HUES6 (cell line): ENCODE measurements at regions not wholly inside any gene's neighbourhood (a gene's known extent, or its start where the extent isn't known, plus 50 kb on each side); places are given as distances from the start of the nearest gene placed in this dataset.

Source experiments
- H3K27ac ChIP-seq: 2 replicates; pipeline ENCODE4 v1.7.0; 2013; ENCODE audit warnings: low read depth, mild to moderate bottlenecking, low read length, inconsistent platforms
- H3K27me3 ChIP-seq: 2 replicates; pipeline ENCODE4 v1.6.1; 2013; ENCODE audit warnings: low read length; ENCODE audit not compliant: control insufficient read depth, insufficient read depth
- H3K36me3 ChIP-seq: 2 replicates; pipeline ENCODE4 v1.6.1; 2013; ENCODE audit warnings: low read length; ENCODE audit not compliant: control insufficient read depth, insufficient read depth
- H3K4me1 ChIP-seq: 2 replicates; pipeline ENCODE4 v1.6.1; 2013; ENCODE audit warnings: low read length; ENCODE audit not compliant: control insufficient read depth, insufficient read depth
- H3K4me3 ChIP-seq: 2 replicates; pipeline ENCODE4 v1.5.1; 2013; ENCODE audit warnings: low read depth, low read length
- H3K9ac ChIP-seq: one replicate; pipeline ENCODE4 v1.6.1; 2013; ENCODE audit warnings: mild to moderate bottlenecking, low read length
- H3K9me3 ChIP-seq: 2 replicates; pipeline ENCODE4 v1.6.1; 2013; ENCODE audit warnings: low read depth, low read length; ENCODE audit not compliant: control insufficient read depth, insufficient read depth

DNA sequence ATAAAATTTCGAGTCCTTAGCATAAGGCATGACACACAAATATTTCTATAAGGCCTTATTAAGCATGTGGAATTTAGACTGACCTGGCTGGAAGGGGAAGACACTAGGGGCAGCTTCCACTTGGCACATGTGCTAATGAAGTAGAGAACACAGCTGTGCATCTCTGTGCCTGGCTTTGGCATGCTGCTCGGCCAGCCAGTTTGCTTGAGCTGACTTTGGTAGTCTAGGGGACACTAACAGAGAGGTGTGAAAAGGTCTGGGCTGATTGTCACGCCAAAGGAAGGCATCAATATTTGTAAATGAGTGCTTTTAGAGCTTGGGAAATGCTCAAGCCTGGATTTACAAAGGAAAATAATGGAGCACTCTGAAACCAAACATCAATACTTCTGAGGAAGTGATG, 723.7 kb downstream of the PRELID2 start:
- no peaks in the 10 kb centered on the region for H3K27me3 ChIP-seq
- no peak overlapping the region for H3K27ac ChIP-seq
- H3K4me3 ChIP-seq, result no peak overlapping the region
- no peak overlapping the region for H3K9ac ChIP-seq
- no peaks in the 10 kb centered on the region for H3K36me3 ChIP-seq
- H3K4me1 ChIP-seq, result peaks cover 18% of the 10 kb centered on the region
- H3K9me3 ChIP-seq, result no peaks in the 10 kb centered on the region

DNA sequence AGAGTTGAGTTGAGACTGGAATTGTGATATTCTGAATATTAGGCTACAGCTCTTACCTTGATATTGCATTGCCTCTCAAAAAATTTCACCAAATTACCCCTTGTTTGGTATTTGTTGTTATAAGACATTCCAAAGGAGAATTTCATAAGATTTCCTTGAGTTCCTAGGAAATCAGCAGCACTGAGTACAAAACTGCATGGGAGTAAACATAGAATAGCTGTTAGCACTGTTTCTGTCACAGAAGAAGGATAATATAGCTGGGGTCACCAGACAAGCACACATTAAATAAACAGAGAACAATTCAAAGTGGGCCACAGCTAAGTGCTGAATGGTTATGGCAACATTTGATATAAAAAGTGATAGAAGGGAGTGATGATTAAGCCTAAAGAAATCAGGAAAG, 724.3 kb downstream of the PRELID2 start:
- Histone ChIP-seq H3K27ac (no peak overlapping the region), H3K36me3 (no peaks in the 10 kb centered on the region), H3K9me3 (no peaks in the 10 kb centered on the region), H3K4me3 (no peak overlapping the region), H3K4me1 (peaks cover 18% of the 10 kb centered on the region), H3K9ac (no peak overlapping the region), H3K27me3 (no peaks in the 10 kb centered on the region)

- no peaks in the 10 kb centered on the region for H3K27me3 ChIP-seq
- peaks cover 18% of the 10 kb centered on the region for H3K4me1 ChIP-seq
- no peak overlapping the region for H3K27ac ChIP-seq
- no peaks in the 10 kb centered on the region for H3K9me3 ChIP-seq
- no peak overlapping the region for H3K4me3 ChIP-seq
- no peak overlapping the region for H3K9ac ChIP-seq
- no peaks in the 10 kb centered on the region for H3K36me3 ChIP-seq
Observed at GRCh38 chr5:145110181-145110580, 725.0 kb downstream of the PRELID2 start.

DNA sequence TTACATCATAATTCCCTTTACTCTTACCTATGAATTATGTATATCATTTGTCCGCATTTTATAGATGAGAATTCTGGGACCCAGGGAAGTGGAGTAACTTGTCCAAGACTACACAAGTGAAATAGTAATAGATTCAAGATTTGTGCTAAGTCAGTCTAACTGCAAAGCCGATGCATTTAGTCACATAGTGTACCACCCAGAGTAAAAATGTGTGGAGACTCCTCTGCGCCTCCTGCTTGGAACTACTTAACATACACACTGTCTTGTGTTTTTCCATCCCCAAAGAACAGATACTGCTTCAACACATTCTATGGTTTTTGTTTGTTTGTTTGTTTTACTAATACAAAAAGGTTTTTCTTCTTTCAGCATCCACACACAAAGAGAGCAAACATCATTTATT, 729.8 kb downstream of the PRELID2 start:
- Histone ChIP-seq H3K4me1 (no peaks in the 10 kb centered on the region), H3K27me3 (no peaks in the 10 kb centered on the region), H3K4me3 (no peak overlapping the region), H3K9ac (no peak overlapping the region), H3K27ac (no peak overlapping the region), H3K36me3 (no peaks in the 10 kb centered on the region), H3K9me3 (no peaks in the 10 kb centered on the region)

DNA sequence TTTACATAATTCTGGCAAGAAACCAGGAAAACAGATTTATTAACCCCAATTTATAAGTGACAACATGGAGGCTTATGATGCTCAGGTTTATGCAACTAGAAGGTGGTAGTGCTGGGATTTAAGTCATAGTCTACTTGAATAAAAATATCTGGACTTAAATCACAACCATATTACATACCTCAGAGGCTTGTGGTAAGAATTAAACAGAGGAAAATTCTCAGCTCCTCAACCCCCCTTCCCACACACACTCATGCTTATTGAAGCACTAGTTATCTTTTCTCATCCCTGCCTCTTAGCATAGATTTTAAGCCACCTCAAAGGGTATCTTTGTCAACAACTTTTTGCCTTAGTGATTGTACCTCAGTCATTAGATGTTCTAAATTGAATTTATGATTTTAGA, 731.0 kb downstream of the PRELID2 start:
- Histone ChIP-seq H3K4me3 (no peak overlapping the region), H3K27ac (no peak overlapping the region), H3K9ac (no peak overlapping the region), H3K4me1 (no peaks in the 10 kb centered on the region), H3K36me3 (no peaks in the 10 kb centered on the region), H3K27me3 (no peaks in the 10 kb centered on the region), H3K9me3 (no peaks in the 10 kb centered on the region)

DNA sequence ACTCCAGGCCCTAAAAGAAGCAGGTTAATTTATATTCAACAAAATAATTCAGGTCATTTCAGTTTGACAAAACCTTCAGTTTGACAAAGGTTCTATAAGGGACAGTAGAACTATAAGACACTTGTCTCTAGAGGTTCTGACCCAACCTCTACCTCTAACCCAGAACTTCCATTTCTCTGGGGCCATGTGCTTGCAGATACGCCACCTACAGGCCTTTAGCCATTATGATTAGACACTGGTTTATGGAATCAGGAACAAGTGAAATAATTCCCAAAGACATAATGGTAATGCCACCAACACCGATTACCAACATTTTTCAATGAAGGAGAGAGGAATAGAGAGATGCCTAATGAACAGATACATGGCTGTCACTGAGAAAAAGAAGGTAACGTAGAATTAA, 733.9 kb downstream of the PRELID2 start:
- Histone ChIP-seq H3K36me3 (no peaks in the 10 kb centered on the region), H3K9me3 (no peaks in the 10 kb centered on the region), H3K27ac (no peak overlapping the region), H3K9ac (no peak overlapping the region), H3K27me3 (no peaks in the 10 kb centered on the region), H3K4me3 (no peak overlapping the region), H3K4me1 (no peaks in the 10 kb centered on the region)

GRCh38 chr5:145090115-145090514, 745.0 kb downstream of the PRELID2 start:
- Histone ChIP-seq H3K27ac (no peak overlapping the region), H3K4me3 (no peak overlapping the region), H3K9me3 (no peaks in the 10 kb centered on the region), H3K4me1 (no peaks in the 10 kb centered on the region), H3K36me3 (no peaks in the 10 kb centered on the region), H3K27me3 (no peaks in the 10 kb centered on the region), H3K9ac (no peak overlapping the region)

DNA sequence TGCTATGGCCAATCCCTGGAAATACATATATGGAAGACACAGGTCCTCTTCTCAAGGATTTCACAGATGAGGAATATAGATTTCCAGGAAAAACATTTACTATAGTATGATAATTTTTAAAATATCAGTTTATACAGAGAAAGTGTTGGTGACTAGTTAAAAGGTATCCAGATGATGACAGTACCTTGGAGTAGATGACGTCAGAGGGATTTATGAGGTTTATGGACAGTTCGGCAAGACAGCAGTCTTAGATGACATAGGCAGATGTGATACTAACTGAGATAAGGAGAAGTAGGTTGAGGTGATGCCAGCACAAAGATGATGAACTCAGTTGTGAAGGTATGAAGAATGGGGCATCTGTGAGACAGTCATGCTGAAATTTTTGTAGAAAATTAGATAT, 750.3 kb downstream of the PRELID2 start:
- Histone ChIP-seq H3K9ac (no peak overlapping the region), H3K36me3 (no peaks in the 10 kb centered on the region), H3K4me1 (no peaks in the 10 kb centered on the region), H3K27ac (no peak overlapping the region), H3K4me3 (no peak overlapping the region), H3K9me3 (no peaks in the 10 kb centered on the region), H3K27me3 (no peaks in the 10 kb centered on the region)

GRCh38 chr5:145077028-145077427, 758.1 kb downstream of the PRELID2 start:
- Histone ChIP-seq H3K4me3 (no peak overlapping the region), H3K36me3 (no peaks in the 10 kb centered on the region), H3K9me3 (no peaks in the 10 kb centered on the region), H3K27me3 (no peaks in the 10 kb centered on the region), H3K4me1 (no peaks in the 10 kb centered on the region), H3K9ac (no peak overlapping the region), H3K27ac (no peak overlapping the region)

DNA sequence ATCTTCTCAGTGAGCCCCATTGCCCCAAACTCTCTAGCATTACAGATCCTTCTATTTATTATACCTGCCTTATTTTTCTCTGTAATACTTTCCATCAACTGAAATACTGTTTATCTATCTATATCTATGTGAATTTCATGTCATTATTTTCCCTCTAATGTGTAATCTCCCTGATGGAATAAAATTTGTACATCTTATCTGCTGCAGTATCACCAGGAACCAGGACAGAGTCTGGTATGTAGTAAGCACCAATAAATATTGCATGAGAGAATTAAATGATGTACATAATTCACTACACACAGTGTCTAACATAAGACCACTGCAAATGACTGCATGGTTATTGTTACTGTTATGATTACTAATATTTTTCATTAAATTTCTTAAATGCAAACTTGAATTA, 759.1 kb downstream of the PRELID2 start:
- Histone ChIP-seq H3K4me1 (no peaks in the 10 kb centered on the region), H3K27ac (no peak overlapping the region), H3K27me3 (no peaks in the 10 kb centered on the region), H3K36me3 (no peaks in the 10 kb centered on the region), H3K9me3 (no peaks in the 10 kb centered on the region), H3K9ac (no peak overlapping the region), H3K4me3 (no peak overlapping the region)

DNA sequence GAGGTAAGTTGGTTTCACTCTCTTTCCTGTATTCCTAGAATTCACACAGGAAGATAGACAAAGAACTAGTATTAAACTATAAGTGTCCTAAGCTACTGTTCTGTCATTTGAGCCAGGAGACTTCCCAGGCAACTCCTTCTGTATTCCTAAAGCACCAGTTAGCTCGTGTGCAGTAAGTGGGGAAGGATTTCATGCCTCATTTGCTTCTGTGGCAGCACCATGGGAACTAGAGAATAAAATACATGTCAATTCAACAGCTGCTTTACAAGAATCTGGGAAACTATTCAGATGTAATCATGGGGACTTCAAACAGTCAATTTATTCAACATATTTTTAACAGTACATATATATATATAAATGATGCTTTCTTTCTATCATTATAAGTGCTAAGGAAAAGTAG, 762.3 kb downstream of the PRELID2 start:
- no peak overlapping the region for H3K27ac ChIP-seq
- H3K36me3 ChIP-seq, result no peaks in the 10 kb centered on the region
- H3K9ac ChIP-seq, result no peak overlapping the region
- H3K4me3 ChIP-seq, result no peak overlapping the region
- no peaks in the 10 kb centered on the region for H3K4me1 ChIP-seq
- H3K9me3 ChIP-seq, result no peaks in the 10 kb centered on the region
- H3K27me3 ChIP-seq, result no peaks in the 10 kb centered on the region

- Histone ChIP-seq H3K27me3 (no peaks in the 10 kb centered on the region), H3K9me3 (no peaks in the 10 kb centered on the region), H3K9ac (no peak overlapping the region), H3K36me3 (no peaks in the 10 kb centered on the region), H3K4me3 (no peak overlapping the region), H3K4me1 (no peaks in the 10 kb centered on the region), H3K27ac (no peak overlapping the region)
Observed at GRCh38 chr5:145068721-145069120, 766.4 kb downstream of the PRELID2 start.
